ENCODE measurements at regions not wholly inside any gene's neighbourhood (a gene's known extent, or its start where the extent isn't known, plus 50 kb on each side); places are given as distances from the start of the nearest gene placed in this dataset.
A peak's percentile ranks its signal among the peaks of the same experiment; 100 is the strongest.

- no peak for DNase-seq
These were observed 112.8 kb upstream of the SLC25A48 start for GRCh38 chr5:135721548-135722090.

GRCh38 chr5:135720191-135720590 is 114.3 kb upstream of the SLC25A48 start:
- DNase-seq = no peak

GRCh38 chr5:135719428-135720063 is 114.9 kb upstream of the SLC25A48 start:
- DNase-seq = no peak

GRCh38 chr5:135718651-135719050 is 115.8 kb upstream of the SLC25A48 start:
- DNase-seq = no peak

GRCh38 chr5:135718151-135718550 is 116.3 kb upstream of the SLC25A48 start:
- no peak for DNase-seq

- DNase-seq = no peak
These were observed 119.0 kb upstream of the SLC25A48 start for GRCh38 chr5:135715267-135716055.

- peak in 1 of 2 experiments; percentile 1 for DNase-seq
These were observed 120.2 kb upstream of the SLC25A48 start for GRCh38 chr5:135714126-135714894.

GRCh38 chr5:135713161-135713915 is 121.1 kb upstream of the SLC25A48 start:
- no peak for DNase-seq

GRCh38 chr5:135711911-135712310 is 122.6 kb upstream of the SLC25A48 start:
- no peak for DNase-seq

GRCh38 chr5:135710045-135710675 is 124.3 kb upstream of the SLC25A48 start:
- DNase-seq = no peak

- DNase-seq = no peak
These were observed 125.3 kb upstream of the SLC25A48 start for GRCh38 chr5:135709208-135709575.

- no peak for DNase-seq
These were observed 125.8 kb upstream of the SLC25A48 start for GRCh38 chr5:135708481-135709207.

GRCh38 chr5:135707302-135707701 is 127.2 kb upstream of the SLC25A48 start:
- no peak for DNase-seq

- DNase-seq = no peak
These were observed 127.6 kb upstream of the SLC25A48 start for GRCh38 chr5:135706893-135707292.

GRCh38 chr5:135706474-135706873 is 127.7 kb upstream of the CXCL14 start:
- DNase-seq = no peak

- no peak for DNase-seq
These were observed 127.2 kb upstream of the CXCL14 start for GRCh38 chr5:135705941-135706466.

GRCh38 chr5:135705141-135705631 is 126.4 kb upstream of the CXCL14 start:
- no peak for DNase-seq

- DNase-seq = no peak
These were observed 125.8 kb upstream of the CXCL14 start for GRCh38 chr5:135704616-135705015.

GRCh38 chr5:135703016-135703550 is 124.3 kb upstream of the CXCL14 start:
- DNase-seq = no peak

- DNase-seq = no peak
These were observed 123.4 kb upstream of the CXCL14 start for GRCh38 chr5:135702191-135702590.

GRCh38 chr5:135700731-135701130 is 121.9 kb upstream of the CXCL14 start:
- DNase-seq = no peak

All from NCI-H526 (cell line).